ENCODE measurements at regions not wholly inside any gene's neighbourhood (a gene's known extent, or its start where the extent isn't known, plus 50 kb on each side); places are given as distances from the start of the nearest gene placed in this dataset.

- TF ChIP-seq EZH2 (IDR thresholded peaks at IDR 0.05) (no peak), FOXP2 (optimal IDR thresholded peaks at IDR 0.05; ENCODE audit: control extremely low read depth, extremely low read length, insufficient read depth) (no peak), POLR2AphosphoS5 (IDR thresholded peaks at IDR 0.05; ENCODE audit: borderline replicate concordance, low read depth, low read length) (no peak)
- Histone ChIP-seq H3K9ac (ENCODE audit: insufficient read length) (no peak overlapping the region), H3K27ac (no peak overlapping the region), H3K9me3 (ENCODE audit: low read depth, low read length) (no peaks in the 10 kb centered on the region), H3K36me3 (ENCODE audit: insufficient read depth, low read length) (no peaks in the 10 kb centered on the region), H3K4me3 (no peak overlapping the region)
- no peak for DNase-seq (ENCODE audit: low read depth, low spot score)
Observed at GRCh38 chr4:23041501-23041900, 348.8 kb downstream of the GBA3 start.

GRCh38 chr4:23040539-23040938 lies 347.8 kb downstream of the GBA3 start:
- no peak overlapping the region for H3K27ac ChIP-seq
- TF ChIP-seq POLR2AphosphoS5 (IDR thresholded peaks at IDR 0.05; ENCODE audit: borderline replicate concordance, low read depth, low read length) (no peak), EZH2 (IDR thresholded peaks at IDR 0.05) (no peak), FOXP2 (optimal IDR thresholded peaks at IDR 0.05; ENCODE audit: control extremely low read depth, extremely low read length, insufficient read depth) (no peak)

DNA sequence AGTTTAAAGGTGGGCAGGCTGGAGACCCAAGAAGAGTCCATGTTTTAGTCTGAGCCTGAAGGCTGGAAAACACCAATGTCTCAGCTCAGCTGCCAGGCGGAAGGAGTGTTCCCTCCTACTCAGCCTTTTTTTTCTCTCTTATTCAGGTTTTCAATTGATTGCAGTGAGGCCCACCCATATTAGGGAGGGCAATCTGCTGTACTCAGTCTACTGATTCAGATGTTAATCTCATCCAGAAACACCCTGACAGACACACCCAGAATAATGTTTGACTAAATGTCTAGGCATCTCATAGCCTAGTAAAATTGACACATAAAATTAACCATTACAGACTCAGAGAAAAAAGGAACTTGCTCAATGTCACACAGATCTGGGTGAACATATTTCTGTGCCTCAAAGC lies 347.1 kb downstream of the GBA3 start:
- TF ChIP-seq POLR2AphosphoS5 (IDR thresholded peaks at IDR 0.05; ENCODE audit: borderline replicate concordance, low read depth, low read length) (no peak), FOXP2 (optimal IDR thresholded peaks at IDR 0.05; ENCODE audit: control extremely low read depth, extremely low read length, insufficient read depth) (no peak), EZH2 (IDR thresholded peaks at IDR 0.05) (no peak)
- H3K36me3 ChIP-seq (ENCODE audit: insufficient read depth, low read length), result no peaks in the 10 kb centered on the region
- H3K9ac ChIP-seq (ENCODE audit: insufficient read length), result no peak overlapping the region
- no peak overlapping the region for H3K27ac ChIP-seq
- no peaks in the 10 kb centered on the region for H3K9me3 ChIP-seq (ENCODE audit: low read depth, low read length)
- no peak for DNase-seq (ENCODE audit: low read depth, low spot score)
- no peak overlapping the region for H3K4me3 ChIP-seq

More at GRCh38 chr4:23040539-23040938, 347.8 kb downstream of the GBA3 start:
- no peaks in the 10 kb centered on the region for H3K36me3 ChIP-seq (ENCODE audit: insufficient read depth, low read length)
- H3K9me3 ChIP-seq (ENCODE audit: low read depth, low read length), result no peaks in the 10 kb centered on the region
- H3K4me3 ChIP-seq, result no peak overlapping the region
- no peak overlapping the region for H3K9ac ChIP-seq (ENCODE audit: insufficient read length)
- no peak for DNase-seq (ENCODE audit: low read depth, low spot score)

- no peak overlapping the region for H3K9ac ChIP-seq (ENCODE audit: insufficient read length)
- no peaks in the 10 kb centered on the region for H3K36me3 ChIP-seq (ENCODE audit: insufficient read depth, low read length)
- no peaks in the 10 kb centered on the region for H3K9me3 ChIP-seq (ENCODE audit: low read depth, low read length)
- no peak overlapping the region for H3K4me3 ChIP-seq
- no peak for DNase-seq (ENCODE audit: low read depth, low spot score)
- no peak overlapping the region for H3K27ac ChIP-seq
- TF ChIP-seq FOXP2 (optimal IDR thresholded peaks at IDR 0.05; ENCODE audit: control extremely low read depth, extremely low read length, insufficient read depth), result no peak
- no peak for TF ChIP-seq EZH2 (IDR thresholded peaks at IDR 0.05)
- no peak for TF ChIP-seq POLR2AphosphoS5 (IDR thresholded peaks at IDR 0.05; ENCODE audit: borderline replicate concordance, low read depth, low read length)
Observed at GRCh38 chr4:23038626-23039491, 346.1 kb downstream of the GBA3 start.

GRCh38 chr4:23036921-23037495 lies 344.3 kb downstream of the GBA3 start:
- Histone ChIP-seq H3K9me3 (ENCODE audit: low read depth, low read length) (no peaks in the 10 kb centered on the region), H3K4me3 (no peak overlapping the region), H3K27ac (no peak overlapping the region), H3K36me3 (ENCODE audit: insufficient read depth, low read length) (no peaks in the 10 kb centered on the region), H3K9ac (ENCODE audit: insufficient read length) (no peak overlapping the region)
- DNase-seq (ENCODE audit: low read depth, low spot score), result no peak
- TF ChIP-seq FOXP2 (optimal IDR thresholded peaks at IDR 0.05; ENCODE audit: control extremely low read depth, extremely low read length, insufficient read depth), result no peak
- TF ChIP-seq POLR2AphosphoS5 (IDR thresholded peaks at IDR 0.05; ENCODE audit: borderline replicate concordance, low read depth, low read length), result no peak
- no peak for TF ChIP-seq EZH2 (IDR thresholded peaks at IDR 0.05)

DNA sequence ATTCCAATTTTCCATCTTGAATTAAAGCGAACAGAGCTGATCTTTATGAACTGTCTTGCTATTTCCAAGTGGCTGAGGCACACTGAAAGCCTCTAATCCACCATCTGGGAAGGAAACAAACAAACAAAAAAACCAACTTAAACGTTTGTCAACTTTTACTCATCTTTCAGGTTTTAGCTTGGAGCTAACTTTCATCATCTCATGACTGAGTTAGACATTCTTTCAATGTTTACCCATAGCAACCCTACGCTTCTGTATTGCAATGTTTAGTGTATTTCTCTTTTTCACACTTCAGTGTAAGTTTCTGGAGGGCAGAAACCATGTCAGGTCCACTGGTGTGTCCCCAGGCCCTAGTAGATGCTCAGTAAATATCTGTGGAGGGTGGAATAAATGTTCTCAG lies 343.8 kb downstream of the GBA3 start:
- no peak overlapping the region for H3K4me3 ChIP-seq
- H3K36me3 ChIP-seq (ENCODE audit: insufficient read depth, low read length), result no peaks in the 10 kb centered on the region
- no peak overlapping the region for H3K9ac ChIP-seq (ENCODE audit: insufficient read length)
- no peak overlapping the region for H3K27ac ChIP-seq
- DNase-seq (ENCODE audit: low read depth, low spot score), result no peak
- TF ChIP-seq FOXP2 (optimal IDR thresholded peaks at IDR 0.05; ENCODE audit: control extremely low read depth, extremely low read length, insufficient read depth) (no peak), EZH2 (IDR thresholded peaks at IDR 0.05) (no peak), POLR2AphosphoS5 (IDR thresholded peaks at IDR 0.05; ENCODE audit: borderline replicate concordance, low read depth, low read length) (no peak)
- no peaks in the 10 kb centered on the region for H3K9me3 ChIP-seq (ENCODE audit: low read depth, low read length)

GRCh38 chr4:23035521-23036056 lies 342.9 kb downstream of the GBA3 start:
- Histone ChIP-seq H3K27ac (no peak overlapping the region), H3K9me3 (ENCODE audit: low read depth, low read length) (no peaks in the 10 kb centered on the region), H3K9ac (ENCODE audit: insufficient read length) (no peak overlapping the region), H3K36me3 (ENCODE audit: insufficient read depth, low read length) (no peaks in the 10 kb centered on the region), H3K4me3 (no peak overlapping the region)
- DNase-seq (ENCODE audit: low read depth, low spot score), result no peak
- TF ChIP-seq POLR2AphosphoS5 (IDR thresholded peaks at IDR 0.05; ENCODE audit: borderline replicate concordance, low read depth, low read length) (no peak), FOXP2 (optimal IDR thresholded peaks at IDR 0.05; ENCODE audit: control extremely low read depth, extremely low read length, insufficient read depth) (no peak), EZH2 (IDR thresholded peaks at IDR 0.05) (no peak)

DNA sequence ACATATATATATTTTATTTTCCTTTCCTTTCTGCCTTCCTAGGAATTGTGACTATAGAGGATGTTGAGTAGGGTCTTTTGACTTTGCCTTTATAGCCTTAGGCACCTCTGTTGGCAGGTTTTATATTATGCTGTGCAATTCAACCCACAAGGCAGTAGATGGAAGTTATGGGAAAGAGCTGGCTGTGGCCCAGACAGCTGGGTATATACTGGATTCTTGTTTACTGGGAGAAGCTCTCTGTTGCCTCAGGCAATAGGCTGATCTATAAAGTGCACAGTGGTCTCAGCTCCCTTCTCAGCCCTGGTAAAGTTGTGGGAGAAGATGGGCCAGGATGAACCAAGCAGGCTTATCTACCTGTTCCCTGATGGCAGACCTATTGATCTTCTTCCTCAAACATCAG lies 342.0 kb downstream of the GBA3 start:
- TF ChIP-seq FOXP2 (optimal IDR thresholded peaks at IDR 0.05; ENCODE audit: control extremely low read depth, extremely low read length, insufficient read depth), result no peak
- no peak for TF ChIP-seq POLR2AphosphoS5 (IDR thresholded peaks at IDR 0.05; ENCODE audit: borderline replicate concordance, low read depth, low read length)
- TF ChIP-seq EZH2 (IDR thresholded peaks at IDR 0.05), result no peak
- H3K4me3 ChIP-seq, result no peak overlapping the region

More for the DNA sequence above, 342.0 kb downstream of the GBA3 start:
- peak; percentile 24 for DNase-seq (ENCODE audit: low read depth, low spot score)
- no peaks in the 10 kb centered on the region for H3K9me3 ChIP-seq (ENCODE audit: low read depth, low read length)
- H3K9ac ChIP-seq (ENCODE audit: insufficient read length), result no peak overlapping the region
- peak overlapping the region; percentile 69; the same call in 1 of the 2 replicates for H3K27ac ChIP-seq
- H3K36me3 ChIP-seq (ENCODE audit: insufficient read depth, low read length), result no peaks in the 10 kb centered on the region
